ENCODE measurements at regions not wholly inside any gene's neighbourhood (a gene's known extent, or its start where the extent isn't known, plus 50 kb on each side); places are given as distances from the start of the nearest gene placed in this dataset.

DNA sequence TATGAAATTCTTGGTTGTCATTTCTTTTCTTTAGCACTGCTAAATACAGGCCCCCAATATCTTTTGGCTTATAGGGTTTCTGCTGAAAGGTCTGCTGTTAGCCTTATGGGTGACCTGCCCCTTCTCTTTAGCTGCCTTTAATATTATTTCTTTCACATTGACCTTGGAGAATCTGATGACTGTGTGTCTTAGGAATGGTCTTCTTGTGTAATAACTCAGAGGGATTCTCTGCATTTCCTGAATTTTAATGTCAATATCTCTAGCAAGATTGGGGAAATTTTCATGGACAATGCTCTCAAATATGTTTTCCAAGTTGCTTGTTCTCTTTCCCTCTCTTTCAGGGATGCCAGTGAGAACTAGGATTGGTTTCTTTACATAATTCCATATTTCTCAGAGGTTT lies 292.4 kb downstream of the SLC7A11 start:
- dilution Hi-C loops (cut with HindIII; ENCODE audit: low sequenced_read_pairs, unreplicated experiment), result no loop called here

More for the DNA sequence above, 292.4 kb downstream of the SLC7A11 start:
- Histone ChIP-seq H3K9ac (ENCODE audit: low read depth, low read length) (no peak overlapping the region), H3K56ac (ENCODE audit: extremely low read depth, insufficient read depth, low read length) (no peak overlapping the region), H2AFZ (replicated peaks; ENCODE audit: low read length, poor library complexity) (no peak overlapping the region), H3K18ac (ENCODE audit: low read depth, low read length) (no peak overlapping the region), H4K5ac (ENCODE audit: low read depth, low read length) (no peak overlapping the region), H3K4me2 (ENCODE audit: low read depth, low read length) (no peak overlapping the region), H4K91ac (ENCODE audit: insufficient read depth, low read depth, low read length) (no peak overlapping the region), H4K20me1 (ENCODE audit: insufficient read depth, low read length) (no peaks in the 10 kb centered on the region), H3K79me1 (ENCODE audit: low read depth in 1 of 2, low read length in 2 of 2) (no peaks in the 10 kb centered on the region), H2BK5ac (ENCODE audit: low read depth, low read length, poor library complexity, severe bottlenecking) (no peak overlapping the region), H3K4me3 (ENCODE audit: insufficient read depth, low read depth, low read length) (no peak overlapping the region), H3K36me3 (ENCODE audit: control insufficient read depth, insufficient read depth, low read length) (no peaks in the 10 kb centered on the region), H3K27me3 (ENCODE audit: control insufficient read depth, insufficient read depth, low read length) (no peaks in the 10 kb centered on the region), H2AK9ac (replicated peaks; ENCODE audit: low read depth, low read length, poor library complexity) (no peak overlapping the region), H2BK120ac (ENCODE audit: low read depth, low read length) (no peak overlapping the region), H3K27ac (ENCODE audit: insufficient read depth, low read length) (no peak overlapping the region), H3K14ac (replicated peaks; ENCODE audit: low read depth, low read length) (no peak overlapping the region), H3K9me3 (ENCODE audit: control insufficient read depth, insufficient read depth, low read length) (no peaks in the 10 kb centered on the region; the same call in 1 of the 2 replicates), H2AK5ac (ENCODE audit: low read depth, low read length) (no peak overlapping the region), H3K4ac (ENCODE audit: low read depth, low read length) (no peak overlapping the region), H3K23ac (ENCODE audit: low read depth, low read length) (no peak overlapping the region), H4K8ac (ENCODE audit: low read depth in 2 of 2, low read length in 2 of 2) (no peak overlapping the region), H3K4me1 (ENCODE audit: control insufficient read depth, insufficient read depth, low read length) (no peaks in the 10 kb centered on the region), H2BK15ac (ENCODE audit: low read depth, low read length) (no peak overlapping the region), H2BK20ac (ENCODE audit: low read depth, low read length) (no peak overlapping the region), H3K9me1 (ENCODE audit: insufficient read depth, low read length) (no peaks in the 10 kb centered on the region)
- TF ChIP-seq CEBPB (IDR thresholded peaks at IDR 0.05; ENCODE audit: low read depth, low read length) (peak; percentile 59; the same call in 1 of the 2 replicates), CHD1 (IDR thresholded peaks at IDR 0.05; ENCODE audit: low read depth, low read length) (no peak)
- ChIA-PET POLR2A (ENCODE audit: unreplicated experiment) (no interaction called here), CTCF (no interaction called here)
- ATAC-seq (ENCODE audit: low read depth) (no peak), DNase-seq (peak; percentile 38)
- intact Hi-C loops (cut with micrococcal nuclease), result no loop called here
- BruUV-seq (replicated peaks), result no TSS peak
- in situ Hi-C loops (cut with MboI; ENCODE audit: low sequenced_read_pairs), result no loop called here

Measured in IMR-90 (cell line).